ENCODE measurements at regions not wholly inside any gene's neighbourhood (a gene's known extent, or its start where the extent isn't known, plus 50 kb on each side); places are given as distances from the start of the nearest gene placed in this dataset.
A peak's percentile ranks its signal among the peaks of the same experiment; 100 is the strongest.

- ATAC-seq = no peak
- H3K9me3 ChIP-seq = no peaks in the 10 kb centered on the region
Observed at GRCh38 chr11:110974731-110975130, 262.5 kb upstream of the ARHGAP20 start.

DNA sequence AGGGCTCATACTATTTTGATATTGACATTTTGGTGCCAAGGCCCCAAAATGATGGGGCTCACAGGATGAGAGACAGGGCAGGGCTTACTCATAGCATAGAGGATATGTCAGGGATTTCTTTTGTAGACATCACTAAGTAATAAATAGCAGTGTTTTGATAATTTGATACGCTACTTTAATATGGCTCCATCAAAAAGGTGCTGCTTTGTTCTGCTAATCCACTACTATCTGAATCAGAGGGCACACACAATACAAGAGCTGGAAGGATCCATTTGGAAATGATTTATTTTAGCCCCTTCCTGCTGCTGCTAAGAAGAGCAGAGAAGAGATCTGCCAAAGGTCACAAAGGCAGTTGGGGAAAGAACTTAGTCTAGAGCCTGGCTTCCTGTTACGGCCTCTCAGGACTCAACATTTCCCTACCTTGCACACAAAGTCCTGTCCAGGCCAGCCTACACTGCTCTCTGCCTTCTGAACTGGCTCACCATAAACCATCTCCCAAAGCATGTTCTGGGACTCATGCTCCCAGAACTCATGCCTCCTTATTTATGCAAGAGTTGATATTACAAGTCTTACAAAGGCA lies 261.3 kb upstream of the ARHGAP20 start:
- ATAC-seq = no peak
- intact Hi-C loops (cut with DNase I) = no loop called here
- Histone ChIP-seq H3K27me3 (no peaks in the 10 kb centered on the region), H3K9me3 (no peaks in the 10 kb centered on the region), H3K4me1 (peaks cover 0 to 21% of the 10 kb centered on the region in 2 donors), H3K4me3 (no peak overlapping the region), H3K36me3 (no peaks in the 10 kb centered on the region), H3K27ac (no peak overlapping the region)
- DNase-seq = no peak
- TF ChIP-seq, protein P1, sequence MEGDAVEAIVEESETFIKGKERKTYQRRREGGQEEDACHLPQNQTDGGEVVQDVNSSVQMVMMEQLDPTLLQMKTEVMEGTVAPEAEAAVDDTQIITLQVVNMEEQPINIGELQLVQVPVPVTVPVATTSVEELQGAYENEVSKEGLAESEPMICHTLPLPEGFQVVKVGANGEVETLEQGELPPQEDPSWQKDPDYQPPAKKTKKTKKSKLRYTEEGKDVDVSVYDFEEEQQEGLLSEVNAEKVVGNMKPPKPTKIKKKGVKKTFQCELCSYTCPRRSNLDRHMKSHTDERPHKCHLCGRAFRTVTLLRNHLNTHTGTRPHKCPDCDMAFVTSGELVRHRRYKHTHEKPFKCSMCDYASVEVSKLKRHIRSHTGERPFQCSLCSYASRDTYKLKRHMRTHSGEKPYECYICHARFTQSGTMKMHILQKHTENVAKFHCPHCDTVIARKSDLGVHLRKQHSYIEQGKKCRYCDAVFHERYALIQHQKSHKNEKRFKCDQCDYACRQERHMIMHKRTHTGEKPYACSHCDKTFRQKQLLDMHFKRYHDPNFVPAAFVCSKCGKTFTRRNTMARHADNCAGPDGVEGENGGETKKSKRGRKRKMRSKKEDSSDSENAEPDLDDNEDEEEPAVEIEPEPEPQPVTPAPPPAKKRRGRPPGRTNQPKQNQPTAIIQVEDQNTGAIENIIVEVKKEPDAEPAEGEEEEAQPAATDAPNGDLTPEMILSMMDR (IDR thresholded peaks at IDR 0.05) = no peak

More at GRCh38 chr11:110974731-110975130, 262.5 kb upstream of the ARHGAP20 start:
- TF ChIP-seq, protein P1 (IDR thresholded peaks at IDR 0.05) = no peak
- Histone ChIP-seq H3K36me3 (no peaks in the 10 kb centered on the region), H3K4me3 (no peak overlapping the region), H3K27me3 (no peaks in the 10 kb centered on the region), H3K4me1 (peaks cover 0 to 21% of the 10 kb centered on the region in 2 donors), H3K27ac (no peak overlapping the region)
- intact Hi-C loops (cut with DNase I) = no loop called here
- no peak for DNase-seq

DNA sequence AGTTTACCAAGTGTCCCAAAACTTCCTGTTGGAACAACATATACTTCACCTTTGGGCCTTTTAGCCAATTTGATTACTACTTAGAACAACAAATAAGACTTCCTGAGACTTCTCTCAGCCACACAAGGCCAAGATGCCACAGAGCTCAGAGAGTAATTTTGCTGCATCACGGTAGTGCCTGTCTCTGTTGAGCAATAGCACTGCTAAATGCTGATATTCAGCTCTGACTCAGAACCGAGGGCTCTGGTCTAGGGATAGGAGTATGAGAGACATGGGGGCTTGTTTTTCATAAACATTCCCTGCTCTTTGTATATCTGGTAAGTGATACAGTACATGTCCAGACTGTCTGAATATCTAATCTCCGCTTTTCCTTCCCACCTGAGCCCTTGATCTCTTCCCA lies 260.4 kb upstream of the ARHGAP20 start:
- DNase-seq = no peak
- peak; percentile 78 for ATAC-seq
- H3K27me3 ChIP-seq = no peaks in the 10 kb centered on the region
- intact Hi-C loops (cut with DNase I) = no loop called here
- no peaks in the 10 kb centered on the region for H3K36me3 ChIP-seq
- peaks cover 0 to 21% of the 10 kb centered on the region in 2 donors for H3K4me1 ChIP-seq
- TF ChIP-seq, protein P1 (IDR thresholded peaks at IDR 0.05) = no peak
- H3K27ac ChIP-seq = peak overlapping the region in 1 of 2 donors; percentile 33
- no peak overlapping the region for H3K4me3 ChIP-seq
- H3K9me3 ChIP-seq = no peaks in the 10 kb centered on the region

DNA sequence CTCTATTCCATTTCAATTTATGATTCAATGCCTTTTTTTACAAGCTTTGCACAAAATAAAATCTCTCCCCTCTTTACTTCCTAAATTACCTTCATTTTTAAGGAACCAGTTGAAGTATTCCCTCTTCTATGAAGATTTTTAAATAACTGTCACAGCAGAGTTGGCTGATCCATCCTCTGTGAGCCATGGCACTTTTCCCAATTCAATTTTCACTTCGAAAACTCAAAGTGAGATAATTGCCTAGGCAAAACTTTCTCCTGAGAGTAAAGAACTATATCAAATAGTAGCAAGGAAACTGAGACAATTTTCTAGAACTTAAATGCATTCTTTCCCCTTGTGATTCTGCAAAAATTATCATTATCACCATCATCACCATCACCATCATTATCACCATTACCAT lies 259.9 kb upstream of the ARHGAP20 start:
- Histone ChIP-seq H3K27me3 (no peaks in the 10 kb centered on the region), H3K27ac (no peak overlapping the region), H3K9me3 (no peaks in the 10 kb centered on the region), H3K4me3 (no peak overlapping the region), H3K36me3 (no peaks in the 10 kb centered on the region), H3K4me1 (peaks cover 0 to 21% of the 10 kb centered on the region in 2 donors)
- TF ChIP-seq, protein P1 (IDR thresholded peaks at IDR 0.05) = no peak
- ATAC-seq (no peak), DNase-seq (no peak)
- intact Hi-C loops (cut with DNase I) = no loop called here

DNA sequence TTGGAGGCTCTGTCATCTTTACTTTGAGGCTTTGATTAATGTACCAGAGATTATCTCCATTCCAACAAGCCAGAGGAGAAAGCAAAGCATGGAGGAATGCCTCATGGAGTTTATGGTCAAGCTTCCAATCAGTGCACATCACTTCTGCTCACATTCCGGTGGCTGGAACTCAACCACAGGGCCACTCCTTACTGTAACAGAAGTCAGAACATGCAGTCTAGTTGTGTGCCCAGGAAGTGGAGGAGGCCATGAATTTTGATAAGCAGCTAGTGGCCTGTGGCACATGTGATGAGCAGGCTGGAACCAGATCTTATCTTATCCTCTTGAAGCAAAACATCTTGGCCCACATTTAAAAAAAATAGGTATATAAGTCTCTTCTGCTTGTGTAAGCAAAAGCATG lies 258.9 kb upstream of the ARHGAP20 start:
- H3K4me1 ChIP-seq = peaks cover 0 to 21% of the 10 kb centered on the region in 2 donors
- ATAC-seq = no peak
- no peak overlapping the region for H3K4me3 ChIP-seq
- no peak overlapping the region for H3K27ac ChIP-seq
- H3K9me3 ChIP-seq = no peaks in the 10 kb centered on the region
- intact Hi-C loops (cut with DNase I) = no loop called here
- TF ChIP-seq, protein P1 (IDR thresholded peaks at IDR 0.05) = no peak
- no peak for DNase-seq
- H3K27me3 ChIP-seq = no peaks in the 10 kb centered on the region
- H3K36me3 ChIP-seq = no peaks in the 10 kb centered on the region
